Dendritic cell treated with granulocyte-macrophage colony-stimulating factor and Interleukin-4, amounts not matched to agents 40 ng/mL and 50 ng/mL, for 4 days (primary cell): ENCODE measurements at regions not wholly inside any gene's neighbourhood (a gene's known extent, or its start where the extent isn't known, plus 50 kb on each side); places are given as distances from the start of the nearest gene placed in this dataset.
"Not testable (repeated sequence)": the region's sequence is repeated elsewhere in the genome, so short reads cannot be mapped to it uniquely, and the experiment has no call there.

Source experiments
- H3K27ac Mint-ChIP-seq: one replicate; pipeline ENCODE4 v1.8.0; 2022; ENCODE audit warnings: mild to moderate bottlenecking, mixed read lengths
- H3K27me3 Mint-ChIP-seq: one replicate; pipeline ENCODE4 v1.8.0; 2022; ENCODE audit warnings: mild to moderate bottlenecking, mixed read lengths
- H3K36me3 Mint-ChIP-seq: one replicate; pipeline ENCODE4 v1.8.0; 2022; ENCODE audit warnings: low read depth, mixed read lengths
- H3K4me1 Mint-ChIP-seq: one replicate; pipeline ENCODE4 v1.8.0; 2022; ENCODE audit warnings: low read depth, mixed read lengths
- H3K4me3 Mint-ChIP-seq: one replicate; pipeline ENCODE4 v1.8.0; 2022; ENCODE audit warnings: mild to moderate bottlenecking, moderate library complexity, mixed read lengths
- H3K9me3 Mint-ChIP-seq: one replicate; pipeline ENCODE4 v1.8.0; 2022; ENCODE audit warnings: mixed read lengths
- intact Hi-C: fragments of 100-400 bp; cut with micrococcal nuclease; formaldehyde crosslinking; loops from one replicate; pipeline ENCODE4 v1.15.0; 2022

DNA sequence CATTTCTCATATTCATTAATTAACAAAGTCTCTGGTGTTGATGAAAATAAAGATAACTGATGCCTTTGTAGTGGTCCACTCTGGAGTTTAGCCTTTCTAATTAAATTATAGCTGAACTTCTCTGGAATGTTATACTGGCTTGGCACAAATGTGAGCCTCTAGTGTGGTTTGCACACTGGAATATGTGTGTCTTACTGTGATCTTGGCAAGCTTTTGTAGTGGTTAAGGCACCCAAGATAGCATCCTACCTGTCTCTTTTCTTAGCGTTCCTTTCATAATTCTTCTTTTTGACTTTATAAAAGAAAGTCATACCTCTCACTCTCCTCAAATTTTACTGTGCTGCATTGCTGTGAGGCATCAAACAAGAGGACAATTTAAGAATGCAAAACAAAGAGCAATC, 107.4 kb downstream of the UTRN start:
- Mint-ChIP-seq H3K36me3 (peaks cover 7% of the 10 kb centered on the region), H3K27me3 (no peaks in the 10 kb centered on the region), H3K4me3 (no peak overlapping the region), H3K9me3 (peaks cover 10% of the 10 kb centered on the region), H3K27ac (no peak overlapping the region), H3K4me1 (peaks cover 20% of the 10 kb centered on the region)
- intact Hi-C loops: no loop called here

DNA sequence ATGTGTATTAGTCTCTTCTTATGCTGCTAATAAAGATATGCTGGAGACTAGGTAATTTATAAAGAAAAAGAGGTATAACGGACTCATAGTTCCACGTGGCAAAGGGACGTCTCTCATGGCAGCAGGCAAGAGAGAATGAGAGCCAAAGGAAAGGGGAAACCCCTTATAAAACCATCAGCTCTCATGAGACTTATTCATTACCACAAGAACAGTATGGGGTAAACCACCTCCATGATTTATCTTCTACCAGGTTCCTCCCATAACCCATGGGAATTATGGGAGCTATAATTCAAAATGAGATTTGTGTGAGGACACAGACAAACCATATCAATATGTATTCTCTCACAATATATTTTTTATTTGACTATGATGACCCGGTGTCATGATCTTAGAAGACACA, 109.1 kb downstream of the UTRN start:
- Mint-ChIP-seq H3K27me3 (no peaks in the 10 kb centered on the region), H3K9me3 (peaks cover 19% of the 10 kb centered on the region), H3K27ac (no peak overlapping the region), H3K4me1 (peaks cover 20% of the 10 kb centered on the region), H3K4me3 (no peak overlapping the region), H3K36me3 (peaks cover 15% of the 10 kb centered on the region)
- intact Hi-C loops: no loop called here

DNA sequence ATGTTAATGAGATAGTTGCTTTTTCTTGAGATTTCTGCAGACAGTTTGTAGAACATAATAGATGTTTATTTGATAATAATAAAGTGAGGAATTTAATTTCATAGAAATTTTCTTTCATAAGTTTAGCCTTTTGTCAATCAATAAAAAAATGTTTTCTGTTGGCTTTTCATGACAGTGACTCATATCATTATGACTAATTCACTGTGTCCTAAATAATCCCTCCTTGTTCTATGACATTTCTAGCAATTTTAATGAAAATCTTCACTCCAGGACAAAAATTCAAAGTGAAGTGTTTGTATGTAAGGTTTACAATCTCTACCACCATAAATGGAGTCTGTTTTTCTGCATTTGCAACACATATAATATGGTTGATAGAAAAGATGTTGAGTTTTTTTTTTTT, 109.9 kb downstream of the UTRN start:
- peaks cover 27% of the 10 kb centered on the region for H3K4me1 Mint-ChIP-seq
- intact Hi-C loops: no loop called here
- peaks cover 15% of the 10 kb centered on the region for H3K36me3 Mint-ChIP-seq
- H3K27ac Mint-ChIP-seq: no peak overlapping the region
- H3K4me3 Mint-ChIP-seq: no peak overlapping the region
- H3K27me3 Mint-ChIP-seq: no peaks in the 10 kb centered on the region
- H3K9me3 Mint-ChIP-seq: peaks cover 19% of the 10 kb centered on the region

DNA sequence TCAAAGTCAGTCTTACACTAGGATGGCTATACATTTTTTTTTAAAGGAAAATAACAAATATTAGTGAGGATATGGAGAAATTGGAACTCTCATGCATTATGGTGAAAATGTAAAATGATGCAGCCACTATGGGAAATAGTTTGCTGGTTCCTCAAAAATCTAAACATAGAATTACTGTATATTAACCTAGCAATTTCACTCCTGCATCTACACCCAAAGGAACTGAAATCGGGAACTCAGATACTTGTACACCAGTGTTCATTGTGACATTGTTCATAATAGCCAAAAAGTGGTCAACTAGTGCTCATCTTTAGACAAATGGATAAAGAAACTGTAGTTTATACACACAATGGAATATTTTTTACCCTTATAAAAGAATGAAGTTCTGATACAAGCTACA, 110.7 kb downstream of the UTRN start:
- Mint-ChIP-seq H3K4me1 (peaks cover 31% of the 10 kb centered on the region), H3K4me3 (no peak overlapping the region), H3K27me3 (no peaks in the 10 kb centered on the region), H3K9me3 (peaks cover 19% of the 10 kb centered on the region), H3K36me3 (peaks cover 15% of the 10 kb centered on the region), H3K27ac (peak overlapping the region; percentile 53)
- intact Hi-C loops: no loop called here

DNA sequence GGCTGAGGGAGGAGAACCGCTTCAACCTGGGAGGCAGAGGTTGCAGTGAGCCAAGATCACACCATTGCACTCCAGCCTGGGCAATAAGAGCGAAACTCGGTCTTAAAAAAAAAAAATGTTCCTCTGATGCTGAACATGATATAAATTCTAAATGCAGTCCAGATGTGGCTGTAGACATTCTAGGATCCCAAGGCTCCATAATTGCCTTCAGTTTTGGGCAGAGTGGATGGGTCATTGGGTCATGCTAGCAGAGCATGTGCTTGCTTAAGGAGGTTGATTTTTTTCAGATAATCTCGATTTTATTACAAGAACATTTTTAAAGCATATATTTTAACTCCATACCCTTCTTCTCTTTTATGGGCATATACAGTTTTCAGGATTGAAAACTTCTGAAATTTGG, 112.0 kb downstream of the UTRN start:
- H3K27ac Mint-ChIP-seq: no peak overlapping the region

DNA sequence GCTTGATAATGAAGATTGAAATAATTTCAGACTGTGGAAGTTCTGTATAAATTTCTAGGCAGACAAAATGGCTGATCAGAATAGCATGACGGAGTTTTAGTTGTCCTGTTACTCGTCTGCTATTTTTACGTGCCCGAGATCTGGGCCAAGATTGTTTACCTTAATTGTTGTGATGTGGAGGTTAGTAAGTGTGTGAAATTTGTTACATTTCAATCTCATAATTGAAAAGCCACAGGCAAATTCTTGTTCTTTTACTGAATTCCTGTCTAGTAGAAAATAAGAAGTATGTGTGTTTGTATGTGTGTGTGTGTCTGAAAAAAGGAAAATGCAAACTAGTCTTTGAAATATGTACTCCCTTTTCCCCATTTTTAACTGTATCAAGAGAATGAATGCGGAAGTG, 115.2 kb downstream of the UTRN start:
- intact Hi-C loops: no loop called here
- Mint-ChIP-seq H3K27ac (no peak overlapping the region), H3K4me1 (peaks cover 30% of the 10 kb centered on the region), H3K4me3 (no peak overlapping the region), H3K9me3 (peaks cover 11% of the 10 kb centered on the region), H3K27me3 (no peaks in the 10 kb centered on the region), H3K36me3 (peaks cover 30% of the 10 kb centered on the region)

More for the DNA sequence above, 112.0 kb downstream of the UTRN start:
- intact Hi-C loops: no loop called here
- Mint-ChIP-seq H3K27me3 (no peaks in the 10 kb centered on the region), H3K4me3 (no peak overlapping the region), H3K9me3 (peaks cover 19% of the 10 kb centered on the region), H3K36me3 (peaks cover 20% of the 10 kb centered on the region), H3K4me1 (peaks cover 31% of the 10 kb centered on the region)

DNA sequence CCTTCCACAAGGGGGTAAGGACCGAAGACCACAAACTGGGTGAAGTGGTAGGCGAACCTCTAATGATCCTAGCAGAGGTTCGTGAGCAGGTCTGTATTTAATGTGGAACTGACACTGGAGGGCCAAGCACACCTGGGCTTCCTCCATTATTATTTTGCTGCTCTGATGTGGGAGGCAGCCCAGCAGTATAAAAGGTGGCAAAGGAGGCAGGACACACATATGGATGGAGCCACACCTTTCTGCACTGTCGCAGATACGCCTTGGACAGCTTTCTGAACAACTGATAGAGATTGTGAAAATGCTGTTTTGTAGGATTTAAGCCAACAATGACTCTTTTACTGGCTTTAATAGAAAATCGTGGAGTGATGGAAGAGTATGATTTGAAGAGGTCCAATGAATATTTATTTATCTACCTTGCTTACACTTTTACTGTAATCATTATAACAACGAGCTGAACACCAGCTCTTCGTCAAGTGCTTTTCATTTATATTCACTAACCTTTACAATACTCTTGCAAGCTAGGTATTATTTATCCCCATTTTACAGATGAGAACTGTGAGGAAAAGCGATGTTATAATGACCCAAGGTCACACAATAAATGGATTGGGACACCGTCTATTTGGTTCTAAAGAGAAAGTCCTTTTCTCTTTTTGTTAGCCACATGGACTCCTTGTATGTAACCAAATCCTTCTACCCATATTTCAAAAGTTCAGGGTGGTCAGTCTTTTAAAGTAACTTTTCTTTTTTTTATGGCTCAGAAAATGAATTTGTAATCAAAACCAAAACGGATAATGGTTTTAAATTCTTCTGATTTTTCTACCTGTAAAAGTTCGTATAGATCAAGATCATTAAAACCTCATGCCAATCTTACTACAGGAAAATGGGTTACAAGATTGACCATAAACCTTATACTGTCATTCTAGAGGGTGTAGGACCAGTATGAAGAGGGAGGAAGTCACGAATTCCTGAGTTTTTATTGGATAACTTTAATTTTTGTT, 116.9 kb downstream of the UTRN start:
- H3K4me3 Mint-ChIP-seq: no peak overlapping the region
- no peak overlapping the region for H3K27ac Mint-ChIP-seq
- H3K4me1 Mint-ChIP-seq: peaks cover 16% of the 10 kb centered on the region
- H3K9me3 Mint-ChIP-seq: peaks cover 11% of the 10 kb centered on the region
- H3K27me3 Mint-ChIP-seq: no peaks in the 10 kb centered on the region
- intact Hi-C loops: no loop called here
- H3K36me3 Mint-ChIP-seq: peaks cover 42% of the 10 kb centered on the region

DNA sequence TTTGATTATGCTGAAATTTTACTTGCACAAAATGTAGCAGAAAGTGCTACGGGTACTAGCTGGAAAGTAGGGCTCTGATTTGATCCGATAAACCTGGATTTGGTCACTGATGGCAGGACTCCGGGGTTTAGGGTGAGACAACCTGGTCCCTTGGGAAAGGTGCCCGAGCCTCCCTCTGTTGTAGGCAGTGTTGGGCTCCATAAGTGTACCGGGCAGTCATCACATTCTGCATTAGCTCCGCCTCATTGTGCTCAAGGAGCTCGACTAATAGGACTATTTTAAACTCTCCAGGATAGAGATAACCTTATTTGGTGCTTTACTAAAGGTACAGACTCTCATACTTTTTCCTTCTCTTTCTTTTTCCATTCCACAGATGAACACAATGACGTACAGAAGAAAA, 117.6 kb downstream of the UTRN start:
- intact Hi-C loops: no loop called here
- no peaks in the 10 kb centered on the region for H3K27me3 Mint-ChIP-seq
- no peak overlapping the region for H3K4me3 Mint-ChIP-seq
- no peak overlapping the region for H3K27ac Mint-ChIP-seq
- peaks cover 13% of the 10 kb centered on the region for H3K4me1 Mint-ChIP-seq
- peaks cover 40% of the 10 kb centered on the region for H3K36me3 Mint-ChIP-seq
- peaks cover 7% of the 10 kb centered on the region for H3K9me3 Mint-ChIP-seq

DNA sequence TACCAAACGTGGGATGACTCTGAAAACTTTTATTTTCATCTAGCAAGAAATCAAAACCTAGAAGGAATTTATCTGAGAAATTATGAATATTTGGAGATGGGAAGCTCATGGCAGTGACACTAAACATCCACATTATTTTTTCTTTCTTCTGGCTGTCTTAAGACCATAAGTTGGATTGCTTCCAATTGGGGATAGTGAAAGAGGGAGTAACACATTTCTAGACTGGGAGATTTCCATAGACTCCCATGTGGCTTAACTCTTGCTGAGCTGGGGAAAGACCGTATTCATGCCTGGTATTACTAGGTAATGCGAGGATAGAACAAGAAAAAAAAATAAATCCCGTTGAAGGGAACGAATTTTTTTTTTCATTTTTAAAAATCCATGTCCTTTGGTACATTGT, 120.0 kb downstream of the UTRN start:
- Mint-ChIP-seq H3K27me3 (no peaks in the 10 kb centered on the region), H3K36me3 (peaks cover 33% of the 10 kb centered on the region), H3K4me1 (peaks cover 11% of the 10 kb centered on the region), H3K4me3 (no peak overlapping the region), H3K9me3 (no peaks in the 10 kb centered on the region), H3K27ac (no peak overlapping the region)
- intact Hi-C loops: no loop called here

DNA sequence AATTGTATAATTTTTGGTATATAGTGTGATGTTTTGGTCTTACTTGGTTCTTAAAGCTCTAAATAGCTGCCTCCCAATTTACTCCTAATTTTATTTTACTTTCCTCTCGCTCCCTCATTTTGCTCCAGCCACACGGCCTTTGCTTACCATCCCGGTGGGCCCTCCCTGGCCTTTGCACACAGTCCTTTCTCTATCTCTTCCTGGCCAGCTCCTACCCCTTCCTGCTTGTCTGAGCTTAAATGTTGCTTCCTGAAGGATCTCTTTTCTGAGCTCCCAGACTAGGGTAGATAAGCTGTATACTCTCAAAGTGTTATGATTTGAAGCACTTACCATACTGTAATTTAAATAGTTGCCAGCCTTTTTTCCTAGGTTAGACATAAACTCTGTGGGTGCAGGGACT, 121.7 kb downstream of the UTRN start:
- Mint-ChIP-seq H3K4me3 (no peak overlapping the region), H3K36me3 (peaks cover 31% of the 10 kb centered on the region), H3K27ac (no peak overlapping the region), H3K27me3 (no peaks in the 10 kb centered on the region), H3K9me3 (no peaks in the 10 kb centered on the region), H3K4me1 (peaks cover 7% of the 10 kb centered on the region)
- intact Hi-C loops: no loop called here

DNA sequence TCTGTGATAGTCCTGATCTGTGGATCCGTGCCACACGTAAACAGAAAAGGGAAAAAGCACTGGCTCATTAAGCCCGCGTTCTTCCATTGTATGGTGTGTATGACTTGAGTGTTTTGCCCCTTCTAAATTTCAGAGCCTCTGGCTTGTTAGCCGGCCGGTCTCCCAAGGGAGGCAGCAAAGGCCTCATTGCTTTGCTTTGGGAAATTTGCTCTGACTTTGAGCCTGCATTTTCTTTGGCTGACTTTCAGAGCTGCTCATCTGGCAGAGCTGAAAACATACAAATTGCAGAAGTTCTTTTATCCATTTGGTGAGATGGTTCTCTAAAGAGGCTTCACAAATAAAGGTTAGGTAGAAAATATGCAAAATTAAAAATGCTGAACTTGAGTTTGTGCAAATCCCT, 123.0 kb downstream of the UTRN start:
- peaks cover 24% of the 10 kb centered on the region for H3K36me3 Mint-ChIP-seq
- intact Hi-C loops: no loop called here
- H3K4me3 Mint-ChIP-seq: no peak overlapping the region
- H3K27ac Mint-ChIP-seq: no peak overlapping the region
- H3K4me1 Mint-ChIP-seq: peaks cover 7% of the 10 kb centered on the region
- H3K27me3 Mint-ChIP-seq: no peaks in the 10 kb centered on the region
- H3K9me3 Mint-ChIP-seq: no peaks in the 10 kb centered on the region

DNA sequence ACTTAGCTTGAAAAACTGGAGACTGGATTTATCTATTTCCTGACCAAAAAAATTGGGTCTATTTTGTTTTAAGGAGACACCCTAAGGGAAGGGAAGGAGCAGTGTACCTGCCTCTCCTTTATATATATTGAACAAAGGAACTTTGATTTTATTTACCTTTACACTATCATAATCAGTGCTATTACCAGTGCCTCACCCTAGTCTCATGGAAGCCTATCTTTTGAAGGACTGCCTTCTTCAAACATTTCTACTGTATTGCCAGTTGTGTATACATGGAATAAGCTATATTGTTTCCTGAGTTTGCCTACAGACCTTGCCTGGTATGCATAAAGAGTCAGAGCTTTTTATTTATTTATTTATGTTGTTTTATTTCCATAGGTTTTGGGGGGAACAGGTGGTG, 124.9 kb downstream of the UTRN start:
- Mint-ChIP-seq H3K27me3 (no peaks in the 10 kb centered on the region), H3K4me1 (peaks cover 7% of the 10 kb centered on the region), H3K36me3 (peaks cover 12% of the 10 kb centered on the region), H3K9me3 (no peaks in the 10 kb centered on the region), H3K27ac (no peak overlapping the region), H3K4me3 (no peak overlapping the region)
- intact Hi-C loops: no loop called here

DNA sequence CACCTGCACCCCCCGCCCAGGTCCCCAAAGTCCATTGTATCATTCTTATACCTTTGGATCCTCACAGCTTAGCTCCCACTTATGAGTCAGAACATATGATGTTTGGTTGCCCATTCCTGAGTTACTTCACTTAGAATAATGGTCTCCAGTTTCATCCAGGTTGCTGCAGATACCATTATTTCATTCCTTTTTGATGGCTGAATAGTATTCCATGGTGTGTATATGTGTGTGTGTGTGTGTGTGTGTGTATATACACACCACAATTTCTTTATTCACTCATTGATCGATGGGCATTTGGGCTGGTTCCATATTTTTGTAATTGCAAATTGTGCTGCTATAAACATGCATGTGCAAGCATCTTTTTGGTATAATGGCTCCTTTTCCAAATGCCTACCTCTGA, 125.4 kb downstream of the UTRN start:
- not testable (repeated sequence) for H3K4me1 Mint-ChIP-seq, H3K4me3 Mint-ChIP-seq

DNA sequence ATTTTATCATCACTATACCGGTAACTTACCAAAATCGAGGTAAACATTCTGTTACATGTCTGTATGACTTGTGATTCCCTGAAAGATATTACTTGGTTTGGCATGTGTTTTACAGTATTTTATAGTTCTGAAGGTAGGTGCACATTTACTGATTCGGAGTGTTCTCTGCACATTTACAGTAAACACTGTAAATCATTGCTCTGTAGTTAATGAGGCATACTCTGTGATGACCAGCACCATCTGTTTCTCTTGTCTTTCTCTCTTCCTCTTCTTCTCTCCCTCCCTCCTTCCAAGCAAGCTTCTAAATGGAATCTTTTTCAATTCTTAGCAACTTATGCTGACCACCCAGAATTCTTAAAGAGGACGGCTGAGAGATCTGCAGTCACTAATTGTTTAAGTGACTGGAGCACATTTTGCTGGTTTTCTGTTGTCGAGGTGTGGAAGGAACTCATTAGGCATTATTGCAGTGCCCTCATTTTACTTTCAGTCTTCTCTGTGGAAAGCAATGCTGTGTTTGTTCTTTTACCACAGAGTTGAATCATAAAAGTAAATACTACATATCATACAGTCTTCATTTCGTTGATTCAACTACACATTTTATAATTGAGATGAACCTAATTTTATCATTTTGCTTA, 126.5 kb downstream of the UTRN start:
- Mint-ChIP-seq H3K4me1 (peaks cover 19% of the 10 kb centered on the region), H3K4me3 (no peak overlapping the region), H3K27ac (no peak overlapping the region), H3K36me3 (peaks cover 4% of the 10 kb centered on the region), H3K27me3 (no peaks in the 10 kb centered on the region), H3K9me3 (no peaks in the 10 kb centered on the region)
- intact Hi-C loops: no loop called here

More for the DNA sequence above, 125.4 kb downstream of the UTRN start:
- H3K36me3 Mint-ChIP-seq: peaks cover 12% of the 10 kb centered on the region
- H3K27me3 Mint-ChIP-seq, intact Hi-C loops, H3K9me3 Mint-ChIP-seq, H3K27ac Mint-ChIP-seq: not testable (repeated sequence)
